Fibroblast of villous mesenchyme (primary cell): ENCODE measurements at regions not wholly inside any gene's neighbourhood (a gene's known extent, or its start where the extent isn't known, plus 50 kb on each side); places are given as distances from the start of the nearest gene placed in this dataset.

Experiments used
- DNase-seq: peaks from one replicate; pipeline ENCODE4 v3.0.0-alpha.2; 2010; ENCODE audit warnings: low read depth
- H3K4me3 ChIP-seq: 2 replicates; pipeline ENCODE4 v1.5.1; 2011; ENCODE audit warnings: low read depth, mild to moderate bottlenecking, low read length
- CTCF ChIP-seq: IDR thresholded peaks from 2 replicates; pipeline ENCODE4 v1.5.1; 2012; ENCODE audit warnings: low read depth, mild to moderate bottlenecking, low read length; ENCODE audit not compliant: insufficient read depth

GRCh38 chr7:21354284-21354683 is 73.6 kb upstream of the SP4 start:
- H3K4me3 ChIP-seq: no peak overlapping the region
- no peak for TF ChIP-seq CTCF
- no peak for DNase-seq

- DNase-seq: no peak
- no peak for TF ChIP-seq CTCF
These were observed 72.4 kb upstream of the SP4 start for GRCh38 chr7:21355406-21355874.

GRCh38 chr7:21356616-21357015 is 71.3 kb upstream of the SP4 start:
- H3K4me3 ChIP-seq: no peak overlapping the region
- no peak for TF ChIP-seq CTCF
- no peak for DNase-seq

More at GRCh38 chr7:21355406-21355874, 72.4 kb upstream of the SP4 start:
- no peak overlapping the region for H3K4me3 ChIP-seq

- no peak overlapping the region for H3K4me3 ChIP-seq
- no peak for DNase-seq
- TF ChIP-seq CTCF: no peak
These were observed 70.5 kb upstream of the SP4 start for GRCh38 chr7:21357151-21358097.

- no peak for DNase-seq
- no peak overlapping the region for H3K4me3 ChIP-seq
- no peak for TF ChIP-seq CTCF
These were observed 69.2 kb upstream of the SP4 start for GRCh38 chr7:21358648-21359047.

- DNase-seq: no peak
- TF ChIP-seq CTCF: no peak
- no peak overlapping the region for H3K4me3 ChIP-seq
These were observed 68.7 kb upstream of the SP4 start for GRCh38 chr7:21359163-21359562.
